ENCODE measurements at regions not wholly inside any gene's neighbourhood (a gene's known extent, or its start where the extent isn't known, plus 50 kb on each side); places are given as distances from the start of the nearest gene placed in this dataset.
"Not testable (repeated sequence)": the region's sequence is repeated elsewhere in the genome, so short reads cannot be mapped to it uniquely, and the experiment has no call there.

- no peak for DNase-seq
Measured at GRCh38 chr13:46463719-46464118, 76.7 kb upstream of the RUBCNL start.

GRCh38 chr13:46460223-46460622 is 73.2 kb upstream of the RUBCNL start:
- DNase-seq: not testable (repeated sequence)

GRCh38 chr13:46457255-46457654 is 70.2 kb upstream of the RUBCNL start:
- DNase-seq: not testable (repeated sequence)

DNA sequence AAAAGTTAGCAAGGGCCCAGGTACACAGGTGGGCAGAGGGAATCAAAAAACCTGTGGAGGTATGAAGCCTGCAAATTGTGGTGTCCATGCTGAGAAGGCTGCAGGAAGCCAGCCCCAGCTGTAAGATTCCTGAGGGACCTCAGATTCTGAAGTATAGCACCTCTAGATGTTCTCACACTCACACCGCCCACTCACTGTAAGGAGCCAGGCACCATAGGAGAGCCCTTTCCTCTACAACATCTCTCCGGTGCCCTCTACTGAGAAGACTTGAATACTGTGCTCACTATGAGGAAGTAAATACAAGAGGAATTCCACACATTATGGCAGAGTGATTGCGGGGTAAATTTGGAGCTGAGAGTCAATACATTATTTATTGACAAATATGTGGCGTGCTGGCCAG is 68.9 kb upstream of the RUBCNL start:
- DNase-seq: peak; percentile 74

DNA sequence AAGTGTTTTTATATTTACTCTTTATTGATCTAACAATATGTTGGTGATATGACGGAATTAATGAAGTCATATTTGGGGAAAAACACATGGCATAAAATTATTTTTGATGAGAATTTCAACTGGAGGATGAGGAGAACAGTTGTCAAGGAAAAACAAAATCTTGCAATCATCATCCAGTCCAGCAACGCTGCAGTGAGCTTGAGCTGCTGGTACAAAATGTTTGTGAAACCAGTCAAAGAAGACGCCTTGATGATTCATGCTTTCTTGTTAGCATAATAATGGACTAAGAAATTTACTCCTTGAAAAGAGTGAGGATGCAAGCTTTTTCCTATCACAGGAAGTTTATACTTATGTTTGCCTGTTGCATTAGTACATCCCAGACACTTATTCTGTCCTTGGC is 64.1 kb upstream of the RUBCNL start:
- DNase-seq: not testable (repeated sequence)

DNA sequence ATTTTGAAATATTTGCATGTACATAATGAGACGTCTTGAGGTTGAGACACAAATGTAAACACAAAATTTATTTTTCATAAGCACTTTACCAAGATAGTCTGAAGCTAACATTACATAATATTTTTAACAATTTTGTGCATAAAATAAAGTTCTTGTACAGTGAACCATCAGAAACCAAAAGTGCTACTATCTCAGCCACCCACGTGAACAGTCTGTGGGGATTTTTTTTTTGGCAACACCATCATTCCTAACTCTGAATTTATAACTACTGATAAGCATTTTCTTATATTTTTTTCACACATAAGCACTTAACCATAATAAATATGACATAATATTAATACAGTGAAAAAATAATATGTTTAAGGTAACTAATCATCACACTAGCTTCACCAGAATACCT is 62.9 kb upstream of the RUBCNL start:
- DNase-seq: not testable (repeated sequence)

DNA sequence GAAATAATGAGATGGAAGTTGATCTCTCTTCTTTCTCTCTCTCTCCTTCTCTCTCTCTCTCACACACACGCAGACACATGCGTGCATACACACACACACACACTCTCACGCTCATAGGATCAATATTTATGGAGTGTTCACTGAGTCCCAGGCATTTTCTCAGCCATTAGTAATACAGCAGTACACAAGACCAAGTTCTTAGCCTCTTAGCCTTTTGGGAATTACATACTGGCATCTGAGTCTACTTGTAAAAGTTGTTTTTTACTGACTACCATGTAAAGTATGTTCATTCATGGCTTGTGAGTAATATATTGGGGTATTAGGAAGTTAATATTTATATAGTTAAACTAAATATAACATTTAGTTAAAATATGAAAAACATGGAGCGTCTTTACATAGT is 61.1 kb upstream of the RUBCNL start:
- DNase-seq: not testable (repeated sequence)

DNA sequence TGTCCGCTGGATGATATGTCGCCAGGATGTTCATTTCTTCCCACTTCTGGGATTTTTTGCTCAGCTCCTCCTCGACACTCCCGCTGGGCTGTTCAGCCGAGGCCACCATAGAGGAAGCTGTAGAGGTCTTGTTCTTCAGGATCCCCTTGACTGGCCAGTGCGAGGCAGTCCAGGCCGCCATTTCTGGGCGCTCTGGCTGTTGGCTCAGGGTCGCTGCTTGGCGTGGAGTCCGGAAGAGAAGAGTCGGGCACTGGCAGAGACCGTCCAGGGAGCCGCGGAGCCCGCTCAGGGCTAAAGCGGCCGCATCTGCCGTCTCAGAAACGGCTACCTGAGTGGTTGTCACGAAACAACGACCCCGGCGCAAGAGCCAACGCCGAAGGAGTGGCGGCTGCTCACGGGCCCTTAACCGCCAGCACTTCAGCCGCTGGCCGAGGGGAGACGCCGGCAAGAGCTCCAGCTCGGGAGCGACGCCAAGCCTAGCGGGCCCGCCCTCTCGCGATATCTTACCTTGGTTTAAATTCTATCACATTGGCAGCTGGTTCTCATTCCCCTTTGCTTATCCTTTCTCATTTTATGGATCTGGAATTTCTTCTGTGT is 50.9 kb upstream of the RUBCNL start:
- not testable (repeated sequence) for DNase-seq

Measured in hematopoietic multipotent progenitor cell treated with erythropoietin and hydrocortisone succinate and interleukin-3 and kit ligand, for 6 days (in vitro differentiated cells).